HG03342 (cell line): ENCODE measurements at regions not wholly inside any gene's neighbourhood (a gene's known extent, or its start where the extent isn't known, plus 50 kb on each side); places are given as distances from the start of the nearest gene placed in this dataset.
"Not testable (repeated sequence)": the region's sequence is repeated elsewhere in the genome, so short reads cannot be mapped to it uniquely, and the experiment has no call there.

ENCODE experiments used
- ATAC-seq: cut with Tn5 transposase; IDR thresholded peaks from one replicate; pipeline ENCODE4 v1.9.1; 2021; ENCODE audit warnings: mild to moderate bottlenecking, moderate library complexity; ENCODE audit not compliant: unreplicated experiment

- no peak for ATAC-seq
Observed at GRCh38 chr7:46606761-46607160, 685.7 kb upstream of the IGFBP3 start.

GRCh38 chr7:46604241-46604661, 683.2 kb upstream of the IGFBP3 start:
- ATAC-seq = no peak

- ATAC-seq = no peak
Observed at GRCh38 chr7:46603780-46604179, 682.7 kb upstream of the IGFBP3 start.

- ATAC-seq = no peak
Observed at GRCh38 chr7:46603296-46603752, 682.3 kb upstream of the IGFBP3 start.

- no peak for ATAC-seq
Observed at GRCh38 chr7:46600340-46600739, 679.3 kb upstream of the IGFBP3 start.

GRCh38 chr7:46594831-46595230, 673.8 kb upstream of the IGFBP3 start:
- not testable (repeated sequence) for ATAC-seq

- not testable (repeated sequence) for ATAC-seq
Observed at GRCh38 chr7:46590918-46591905, 670.1 kb upstream of the IGFBP3 start.

GRCh38 chr7:46589286-46589685, 668.2 kb upstream of the IGFBP3 start:
- no peak for ATAC-seq

- no peak for ATAC-seq
Observed at GRCh38 chr7:46586406-46586805, 665.3 kb upstream of the IGFBP3 start.

GRCh38 chr7:46583656-46584055, 662.6 kb upstream of the IGFBP3 start:
- no peak for ATAC-seq

- ATAC-seq = no peak
Observed at GRCh38 chr7:46581268-46581667, 660.2 kb upstream of the IGFBP3 start.

GRCh38 chr7:46580766-46581165, 659.7 kb upstream of the IGFBP3 start:
- ATAC-seq = no peak

GRCh38 chr7:46577394-46577793, 656.3 kb upstream of the IGFBP3 start:
- ATAC-seq = no peak

GRCh38 chr7:46576950-46577349, 655.9 kb upstream of the IGFBP3 start:
- no peak for ATAC-seq

- ATAC-seq = no peak
Observed at GRCh38 chr7:46572691-46573090, 651.6 kb upstream of the IGFBP3 start.

GRCh38 chr7:46571996-46572395, 650.9 kb upstream of the IGFBP3 start:
- no peak for ATAC-seq

GRCh38 chr7:46569133-46569465, 648.0 kb upstream of the IGFBP3 start:
- ATAC-seq = no peak

GRCh38 chr7:46568420-46569132, 647.5 kb upstream of the IGFBP3 start:
- ATAC-seq = no peak

- ATAC-seq = no peak
Observed at GRCh38 chr7:46567858-46568257, 646.8 kb upstream of the IGFBP3 start.

- no peak for ATAC-seq
Observed at GRCh38 chr7:46566097-46566774, 645.2 kb upstream of the IGFBP3 start.
